ENCODE measurements at regions not wholly inside any gene's neighbourhood (a gene's known extent, or its start where the extent isn't known, plus 50 kb on each side); places are given as distances from the start of the nearest gene placed in this dataset.
"Not testable (repeated sequence)": the region's sequence is repeated elsewhere in the genome, so short reads cannot be mapped to it uniquely, and the experiment has no call there.

DNA sequence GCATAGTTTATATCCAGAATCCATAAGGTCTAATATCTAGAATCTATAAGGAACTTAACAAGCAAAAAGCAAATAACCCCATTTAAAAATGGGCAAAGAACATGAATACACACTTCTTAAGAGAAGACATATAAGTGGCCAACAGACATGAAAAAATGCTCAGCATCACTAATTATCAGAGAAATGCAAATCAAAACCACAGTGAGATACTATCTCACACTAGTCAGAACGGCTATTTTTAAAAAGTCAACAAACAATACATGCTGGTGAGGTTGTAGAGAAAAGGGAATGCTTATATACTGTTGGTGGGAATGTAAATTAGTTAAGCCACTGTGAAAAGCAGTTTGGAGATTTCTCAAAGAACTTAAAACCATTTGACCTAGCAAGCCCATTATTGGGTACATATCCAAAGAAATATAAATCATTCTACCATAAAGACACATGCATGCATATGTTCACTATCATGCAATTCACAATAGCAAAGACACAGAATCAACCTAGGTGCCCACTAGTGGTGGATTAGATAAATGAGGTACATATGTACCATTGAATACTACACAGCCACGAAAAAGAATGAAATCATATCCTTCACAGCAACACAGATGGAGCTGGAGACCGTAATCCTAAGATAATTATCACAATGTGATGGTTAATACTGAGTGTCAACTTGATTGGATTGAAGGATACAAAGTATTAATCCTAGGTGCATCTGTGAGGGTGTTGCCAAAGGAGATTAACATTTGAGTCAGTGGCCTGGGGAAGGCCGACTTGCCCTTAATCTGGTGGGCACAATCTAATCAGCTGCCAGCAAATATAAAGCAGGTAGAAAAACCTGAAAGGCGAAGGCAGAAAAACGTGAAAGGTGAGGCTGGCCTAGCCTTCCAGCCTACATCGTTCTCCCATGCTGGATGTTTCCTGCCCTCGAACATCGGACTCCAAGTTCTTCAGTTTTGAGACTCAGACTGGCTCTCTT, 397.2 kb downstream of the NKX6-1 start:
- TF ChIP-seq, protein P1, sequence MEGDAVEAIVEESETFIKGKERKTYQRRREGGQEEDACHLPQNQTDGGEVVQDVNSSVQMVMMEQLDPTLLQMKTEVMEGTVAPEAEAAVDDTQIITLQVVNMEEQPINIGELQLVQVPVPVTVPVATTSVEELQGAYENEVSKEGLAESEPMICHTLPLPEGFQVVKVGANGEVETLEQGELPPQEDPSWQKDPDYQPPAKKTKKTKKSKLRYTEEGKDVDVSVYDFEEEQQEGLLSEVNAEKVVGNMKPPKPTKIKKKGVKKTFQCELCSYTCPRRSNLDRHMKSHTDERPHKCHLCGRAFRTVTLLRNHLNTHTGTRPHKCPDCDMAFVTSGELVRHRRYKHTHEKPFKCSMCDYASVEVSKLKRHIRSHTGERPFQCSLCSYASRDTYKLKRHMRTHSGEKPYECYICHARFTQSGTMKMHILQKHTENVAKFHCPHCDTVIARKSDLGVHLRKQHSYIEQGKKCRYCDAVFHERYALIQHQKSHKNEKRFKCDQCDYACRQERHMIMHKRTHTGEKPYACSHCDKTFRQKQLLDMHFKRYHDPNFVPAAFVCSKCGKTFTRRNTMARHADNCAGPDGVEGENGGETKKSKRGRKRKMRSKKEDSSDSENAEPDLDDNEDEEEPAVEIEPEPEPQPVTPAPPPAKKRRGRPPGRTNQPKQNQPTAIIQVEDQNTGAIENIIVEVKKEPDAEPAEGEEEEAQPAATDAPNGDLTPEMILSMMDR (IDR thresholded peaks at IDR 0.05; ENCODE audit: low read depth, low read length): not testable (repeated sequence)
- not testable (repeated sequence) for TF ChIP-seq EZH2phosphoT487 (IDR thresholded peaks at IDR 0.05; ENCODE audit: low read depth)

All from OCI-LY3 (cell line).